HepG2 (cell line): ENCODE measurements at regions not wholly inside any gene's neighbourhood (a gene's known extent, or its start where the extent isn't known, plus 50 kb on each side); places are given as distances from the start of the nearest gene placed in this dataset.

Source experiments
- ATAC-seq: fragments of 200-7000 bp; cut with Tn5 transposase; 3 replicates; pipeline ENCODE4 v1.9.1; 2020; ENCODE audit warnings: mild to moderate bottlenecking, moderate library complexity
- BruUV-seq: library from RNA; stranded (reverse); fragments of 400-500 nt; replicated peaks from 2 replicates; lab custom pipeline; 2021; lab: Mats Ljungman, UMichigan
- CTCF ChIA-PET: fragments of 300-600 bp; formaldehyde crosslinking; extraction: SDS; loops from one replicate; lab custom pipeline; 2021; ENCODE audit warnings: low total read pairs, inconsistent platforms, low intra/inter-chr PET ratio; lab: Yijun Ruan, JAX
- POLR2A ChIA-PET: fragments of 350-600 bp; sonication (Branson Sonifier 250); formaldehyde crosslinking; loops from one replicate; lab custom pipeline; 2020; ENCODE audit warnings: antibody characterized with exemption, inconsistent platforms; lab: Yijun Ruan, JAX
- DNase-seq: peaks from one replicate; pipeline ENCODE4 v3.0.0-alpha.2; 2015; ENCODE audit warnings: low spot score
- FAIRE-seq: peaks from 3 replicates; lab custom pipeline; 2011; peaks lifted over from hg19 to GRCh38; lab: Jason Lieb, UNC
- H2AFZ ChIP-seq: one replicate; pipeline ENCODE4 v1.6.1; 2011; ENCODE audit warnings: low read length, inconsistent platforms
- H3K27ac ChIP-seq: fragments of 300-600 bp; 3 replicates; pipeline ENCODE4 v1.8.0; 2011; ENCODE audit warnings: mixed run types, mild to moderate bottlenecking, mixed read lengths, low read length, inconsistent platforms; ENCODE audit not compliant: insufficient read depth; ENCODE audit errors: extremely low read length
- H3K27me3 ChIP-seq, 2 experiments: fragments of 200-600 bp in 1 of 2; 2 replicates in 1 of 2; 3 replicates in 1 of 2; pipeline versions ENCODE4 v1.6.0 to v1.8.0; 2011; ENCODE audit warnings: low read length in 2 of 2, mild to moderate bottlenecking in 2 of 2, moderate library complexity in 2 of 2, inconsistent platforms in 1 of 2; ENCODE audit not compliant: insufficient read depth in 2 of 2, control insufficient read depth in 1 of 2
- H3K36me3 ChIP-seq, 2 experiments: fragments of 200-600 bp in 1 of 2; replicated peaks in 1 of 2; 2 replicates in 1 of 2; 3 replicates in 1 of 2; pipeline versions ENCODE4 v1.5.1 to v1.8.0; 2011; ENCODE audit warnings: low read length in 2 of 2, inconsistent platforms in 1 of 2; ENCODE audit not compliant: insufficient read depth in 2 of 2, control insufficient read depth in 1 of 2
- H3K4me1 ChIP-seq: 2 replicates; pipeline ENCODE4 v1.5.1; 2012; ENCODE audit warnings: low read length, inconsistent platforms; ENCODE audit not compliant: insufficient read depth
- H3K4me2 ChIP-seq: 2 replicates; pipeline ENCODE4 v1.6.0; 2011; ENCODE audit warnings: low read depth, low read length, inconsistent platforms
- H3K4me3 ChIP-seq, 3 experiments: fragments of 200-600 bp in 1 of 3; sonication (generic), shearing (Covaris generic) in 1 of 3; replicated peaks in 1 of 3; 2 replicates each; pipeline ENCODE4 v1.5.1; 2011 to 2016; ENCODE audit warnings: low read length in 3 of 3, inconsistent platforms in 2 of 3, low read depth in 2 of 3, mild to moderate bottlenecking in 2 of 3, control low read depth in 1 of 3, mixed read lengths in 1 of 3; ENCODE audit not compliant: insufficient read depth in 1 of 3
- H3K79me2 ChIP-seq: one replicate; pipeline ENCODE4 v1.6.1; 2011; ENCODE audit warnings: low read length, inconsistent platforms; ENCODE audit not compliant: insufficient read depth
- H3K9ac ChIP-seq: 2 replicates; pipeline ENCODE4 v1.6.0; 2011; ENCODE audit warnings: mild to moderate bottlenecking, low read depth, low read length, inconsistent platforms; ENCODE audit not compliant: insufficient read depth
- H3K9me3 ChIP-seq: 2 replicates; pipeline ENCODE4 v1.5.1; 2012; ENCODE audit warnings: mild to moderate bottlenecking, low read length
- H4K20me1 ChIP-seq: 2 replicates; pipeline ENCODE4 v1.6.0; 2011; ENCODE audit warnings: inconsistent platforms, mild to moderate bottlenecking, low read length, moderate library complexity; ENCODE audit not compliant: insufficient read depth
- ARID2 ChIP-seq: sonication (generic); formaldehyde crosslinking; IDR thresholded peaks from 2 replicates; pipeline ENCODE4 v1.8.1; 2022; ENCODE audit warnings: mild to moderate bottlenecking, missing genetic modification reagents, borderline replicate concordance
- BHLHE40 ChIP-seq: IDR thresholded peaks from 2 replicates; pipeline ENCODE4 v1.6.1; 2011; ENCODE audit warnings: low read length, improper control_type of control experiment
- GTF3A ChIP-seq: sonication (generic); formaldehyde crosslinking; conservative IDR thresholded peaks from 2 replicates; pipeline ENCODE4 v1.4.0; 2020; ENCODE audit warnings: mild to moderate bottlenecking, missing genetic modification reagents
- MYPOP ChIP-seq: sonication (generic); formaldehyde crosslinking; IDR thresholded peaks from 2 replicates; pipeline ENCODE4 v1.8.1; 2023; ENCODE audit warnings: mild to moderate bottlenecking, moderate library complexity, missing genetic modification reagents
- SRY ChIP-seq: sonication (generic); formaldehyde crosslinking; IDR thresholded peaks from 2 replicates; pipeline ENCODE4 v1.8.0; 2022; ENCODE audit warnings: mild to moderate bottlenecking, missing genetic modification reagents
- ZNF280D ChIP-seq: sonication (generic); formaldehyde crosslinking; IDR thresholded peaks from 2 replicates; pipeline ENCODE4 v1.5.1; 2020; ENCODE audit warnings: mild to moderate bottlenecking, missing genetic modification reagents
- ZNF318 ChIP-seq: sonication (generic); formaldehyde crosslinking; IDR thresholded peaks from 2 replicates; pipeline ENCODE4 v1.4.0; 2020; ENCODE audit warnings: mild to moderate bottlenecking, missing genetic modification reagents
- ZNF430 ChIP-seq: sonication (generic); formaldehyde crosslinking; IDR thresholded peaks from 2 replicates; pipeline ENCODE4 v1.9.0; 2021; ENCODE audit warnings: mild to moderate bottlenecking, missing genetic modification reagents
- ZNF614 ChIP-seq: IDR thresholded peaks from 2 replicates; pipeline ENCODE4 v1.6.1; 2018; ENCODE audit warnings: missing biosample characterization, missing genetic modification reagents, inconsistent platforms, borderline replicate concordance
- in situ Hi-C: cut with HindIII; loops from 2 replicates; pipeline ENCODE4 v1.10.0; 2017; ENCODE audit warnings: low pct_unique_long_range_greater_than_20kb; ENCODE audit not compliant: extremely low pct_ligation_motif_present
- intact Hi-C: fragments of 100-400 bp; cut with micrococcal nuclease; formaldehyde crosslinking; loops from one replicate; pipeline ENCODE4 v1.10.0; 2022; ENCODE audit not compliant: unreplicated experiment

GRCh38 chr3:110598847-110599490, 472.6 kb upstream of the NECTIN3 start:
- H3K4me3 ChIP-seq, result no peak overlapping the region
- no peak overlapping the region for H3K9ac ChIP-seq
- in situ Hi-C loops (no loop called here), intact Hi-C loops (no loop called here)
- ChIA-PET POLR2A (no interaction called here), CTCF (no interaction called here)
- no peaks in the 10 kb centered on the region for H3K4me1 ChIP-seq
- no peaks in the 10 kb centered on the region; a peak in 1 of 5 replicates for H3K27me3 ChIP-seq
- DNase-seq (no peak), ATAC-seq (no peak), FAIRE-seq (no peak)
- no peak overlapping the region for H3K4me2 ChIP-seq
- no TSS peak for BruUV-seq
- H3K36me3 ChIP-seq, result no peaks in the 10 kb centered on the region
- no peaks in the 10 kb centered on the region for H3K9me3 ChIP-seq
- no peak overlapping the region for H2AFZ ChIP-seq
- H4K20me1 ChIP-seq, result no peaks in the 10 kb centered on the region
- no peaks in the 10 kb centered on the region for H3K79me2 ChIP-seq
- no peak overlapping the region for H3K27ac ChIP-seq
- TF ChIP-seq ZNF280D (CRISPR knock-in tag) (no peak), SRY (CRISPR knock-in tag) (no peak), ZNF430 (no peak), ZNF614 (CRISPR knock-in tag) (no peak), ARID2 (no peak), MYPOP (CRISPR knock-in tag) (no peak), ZNF318 (CRISPR knock-in tag) (no peak), BHLHE40 (no peak), GTF3A (CRISPR knock-in tag) (no peak)
